KOPT-K1 (cell line): ENCODE measurements at regions not wholly inside any gene's neighbourhood (a gene's known extent, or its start where the extent isn't known, plus 50 kb on each side); places are given as distances from the start of the nearest gene placed in this dataset.

ENCODE experiments used
- H3K27ac ChIP-seq: fragments of 200-600 bp; sonication (generic); 2 replicates; pipeline ENCODE4 v1.5.1; 2016; ENCODE audit warnings: antibody characterized with exemption, mild to moderate bottlenecking, low read depth, low read length; ENCODE audit not compliant: poor library complexity, severe bottlenecking
- H3K36me3 ChIP-seq: fragments of 200-600 bp; sonication (generic); 2 replicates; pipeline ENCODE4 v1.5.1; 2017; ENCODE audit warnings: antibody characterized with exemption, mild to moderate bottlenecking, low read length, moderate library complexity; ENCODE audit not compliant: insufficient read depth
- H3K9me3 ChIP-seq: fragments of 200-600 bp; sonication (generic); 2 replicates; pipeline ENCODE4 v1.5.1; 2017; ENCODE audit warnings: antibody characterized with exemption, low read length, mild to moderate bottlenecking; ENCODE audit not compliant: insufficient read depth, poor library complexity, severe bottlenecking

- H3K27ac ChIP-seq, result no peak overlapping the region
Measured at GRCh38 chr5:3542769-3543168, 52.9 kb upstream of the IRX1 start.

GRCh38 chr5:3542158-3542557 is 53.5 kb upstream of the IRX1 start:
- Histone ChIP-seq H3K9me3 (no peaks in the 10 kb centered on the region), H3K36me3 (no peaks in the 10 kb centered on the region), H3K27ac (no peak overlapping the region)

More at GRCh38 chr5:3542769-3543168, 52.9 kb upstream of the IRX1 start:
- Histone ChIP-seq H3K9me3 (no peaks in the 10 kb centered on the region), H3K36me3 (no peaks in the 10 kb centered on the region)

GRCh38 chr5:3538886-3539285 is 56.7 kb upstream of the IRX1 start:
- Histone ChIP-seq H3K27ac (no peak overlapping the region), H3K9me3 (no peaks in the 10 kb centered on the region), H3K36me3 (no peaks in the 10 kb centered on the region)

GRCh38 chr5:3537942-3538341 is 57.7 kb upstream of the IRX1 start:
- Histone ChIP-seq H3K9me3 (no peaks in the 10 kb centered on the region), H3K27ac (no peak overlapping the region), H3K36me3 (no peaks in the 10 kb centered on the region)

GRCh38 chr5:3535414-3536211 is 60.0 kb upstream of the IRX1 start:
- Histone ChIP-seq H3K27ac (no peak overlapping the region), H3K36me3 (no peaks in the 10 kb centered on the region), H3K9me3 (no peaks in the 10 kb centered on the region)

GRCh38 chr5:3534997-3535396 is 60.6 kb upstream of the IRX1 start:
- Histone ChIP-seq H3K36me3 (no peaks in the 10 kb centered on the region), H3K9me3 (no peaks in the 10 kb centered on the region), H3K27ac (no peak overlapping the region)

GRCh38 chr5:3531320-3531986 is 64.2 kb upstream of the IRX1 start:
- no peaks in the 10 kb centered on the region for H3K36me3 ChIP-seq
- no peaks in the 10 kb centered on the region for H3K9me3 ChIP-seq
- H3K27ac ChIP-seq, result no peak overlapping the region

- H3K36me3 ChIP-seq, result no peaks in the 10 kb centered on the region
- no peak overlapping the region for H3K27ac ChIP-seq
- H3K9me3 ChIP-seq, result no peaks in the 10 kb centered on the region
Measured at GRCh38 chr5:3530251-3530650, 65.4 kb upstream of the IRX1 start.

GRCh38 chr5:3526551-3527185 is 69.0 kb upstream of the IRX1 start:
- peaks cover 8% of the 10 kb centered on the region for H3K9me3 ChIP-seq
- H3K36me3 ChIP-seq, result no peaks in the 10 kb centered on the region
- H3K27ac ChIP-seq, result no peak overlapping the region

- Histone ChIP-seq H3K36me3 (no peaks in the 10 kb centered on the region), H3K27ac (no peak overlapping the region), H3K9me3 (peaks cover 8% of the 10 kb centered on the region)
Measured at GRCh38 chr5:3522491-3522890, 73.1 kb upstream of the IRX1 start.

GRCh38 chr5:3518576-3518975 is 77.1 kb upstream of the IRX1 start:
- no peaks in the 10 kb centered on the region for H3K9me3 ChIP-seq
- H3K27ac ChIP-seq, result no peak overlapping the region
- H3K36me3 ChIP-seq, result no peaks in the 10 kb centered on the region

GRCh38 chr5:3518051-3518450 is 77.6 kb upstream of the IRX1 start:
- Histone ChIP-seq H3K9me3 (no peaks in the 10 kb centered on the region), H3K27ac (no peak overlapping the region), H3K36me3 (no peaks in the 10 kb centered on the region)

GRCh38 chr5:3517348-3517747 is 78.3 kb upstream of the IRX1 start:
- no peaks in the 10 kb centered on the region for H3K9me3 ChIP-seq
- no peak overlapping the region for H3K27ac ChIP-seq
- no peaks in the 10 kb centered on the region for H3K36me3 ChIP-seq

GRCh38 chr5:3512361-3513095 is 83.1 kb upstream of the IRX1 start:
- Histone ChIP-seq H3K27ac (no peak overlapping the region), H3K36me3 (no peaks in the 10 kb centered on the region), H3K9me3 (no peaks in the 10 kb centered on the region)

- Histone ChIP-seq H3K36me3 (no peaks in the 10 kb centered on the region), H3K27ac (no peak overlapping the region), H3K9me3 (no peaks in the 10 kb centered on the region)
Measured at GRCh38 chr5:3511934-3512333, 83.7 kb upstream of the IRX1 start.
